Lung (tissue), 11 donors: ENCODE measurements at regions not wholly inside any gene's neighbourhood (a gene's known extent, or its start where the extent isn't known, plus 50 kb on each side); places are given as distances from the start of the nearest gene placed in this dataset.
A peak's percentile ranks its signal among the peaks of the same experiment; 100 is the strongest.

Experiments
- ATAC-seq: fragments of 200-7000 bp; cut with Tn5 transposase; one replicate; pipeline ENCODE4 v1.9.1; 2020; ENCODE audit warnings: moderate number of reproducible peaks; ENCODE audit not compliant: insufficient read depth, low FRiP score
- DNase-seq, 3 donors: peaks; one replicate each; pipeline ENCODE4 v3.0.0-alpha.2; 2013 to 2017
- H3K27ac ChIP-seq, 2 donors: one replicate each; pipeline ENCODE4 v1.5.1; 2013; ENCODE audit warnings: mild to moderate bottlenecking in 2 of 2, moderate library complexity in 2 of 2, control low read depth in 1 of 2, inconsistent platforms in 1 of 2, low read depth in 1 of 2, low read length in 1 of 2
- H3K27me3 ChIP-seq, 3 donors: one replicate each; pipeline ENCODE4 v1.5.1; 2013; ENCODE audit warnings: low read length in 2 of 3; ENCODE audit not compliant: control insufficient read depth in 3 of 3, insufficient read depth in 3 of 3
- H3K36me3 ChIP-seq, 4 donors: one replicate each; pipeline ENCODE4 v1.5.1; 2013; ENCODE audit warnings: low read length in 4 of 4, mild to moderate bottlenecking in 1 of 4, moderate library complexity in 1 of 4; ENCODE audit not compliant: control insufficient read depth in 4 of 4, insufficient read depth in 4 of 4
- H3K4me1 ChIP-seq, 5 donors: one replicate each; pipeline ENCODE4 v1.5.1; 2013; ENCODE audit warnings: low read length in 5 of 5, mild to moderate bottlenecking in 2 of 5, moderate library complexity in 1 of 5; ENCODE audit not compliant: control insufficient read depth in 5 of 5, insufficient read depth in 5 of 5
- H3K4me3 ChIP-seq: one replicate; pipeline ENCODE4 v1.5.1; 2013; ENCODE audit warnings: mild to moderate bottlenecking, control low read depth, moderate library complexity
- H3K9ac ChIP-seq, 2 donors: one replicate each; pipeline ENCODE4 v1.5.1; 2013; ENCODE audit warnings: low read length in 2 of 2, control low read depth in 1 of 2; ENCODE audit not compliant: insufficient read depth in 1 of 2
- H3K9me3 ChIP-seq, 4 donors: one replicate each; pipeline ENCODE4 v1.5.1; 2013; ENCODE audit warnings: low read length in 3 of 4, mild to moderate bottlenecking in 1 of 4, moderate library complexity in 1 of 4; ENCODE audit not compliant: control insufficient read depth in 4 of 4, insufficient read depth in 3 of 4
- WGBS, 2 donors: extraction: QIAGEN DNeasy Blood & Tissue Kit; methylation state at CpG; one replicate each; pipeline ENCODE4 v1.1.7; 2013; 5-methylcytosine and 5-hydroxymethylcytosine counted together
- TF ChIP-seq, protein P1 (sequence below): IDR thresholded peaks from 2 replicates; pipeline ENCODE4 v1.5.1; 2012; ENCODE audit warnings: mild to moderate bottlenecking; ENCODE audit errors: control extremely low read depth, extremely low read depth
- donor health status: control.
- donor health status: control.
- donor health status: Bipolar disorder and iron deficiency.
- donor health status: healthy.
- donor health status: DM: yes; HTN: yes; CAD: no.

- H3K27ac ChIP-seq, result no peak overlapping the region
- H3K27me3 ChIP-seq, result no peaks in the 10 kb centered on the region
- WGBS, 2 donors, result 73 to 81% methylated on average over 3 of the region's 3 CpGs
- DNase-seq (no peak), ATAC-seq (no peak)
- TF ChIP-seq, protein P1, sequence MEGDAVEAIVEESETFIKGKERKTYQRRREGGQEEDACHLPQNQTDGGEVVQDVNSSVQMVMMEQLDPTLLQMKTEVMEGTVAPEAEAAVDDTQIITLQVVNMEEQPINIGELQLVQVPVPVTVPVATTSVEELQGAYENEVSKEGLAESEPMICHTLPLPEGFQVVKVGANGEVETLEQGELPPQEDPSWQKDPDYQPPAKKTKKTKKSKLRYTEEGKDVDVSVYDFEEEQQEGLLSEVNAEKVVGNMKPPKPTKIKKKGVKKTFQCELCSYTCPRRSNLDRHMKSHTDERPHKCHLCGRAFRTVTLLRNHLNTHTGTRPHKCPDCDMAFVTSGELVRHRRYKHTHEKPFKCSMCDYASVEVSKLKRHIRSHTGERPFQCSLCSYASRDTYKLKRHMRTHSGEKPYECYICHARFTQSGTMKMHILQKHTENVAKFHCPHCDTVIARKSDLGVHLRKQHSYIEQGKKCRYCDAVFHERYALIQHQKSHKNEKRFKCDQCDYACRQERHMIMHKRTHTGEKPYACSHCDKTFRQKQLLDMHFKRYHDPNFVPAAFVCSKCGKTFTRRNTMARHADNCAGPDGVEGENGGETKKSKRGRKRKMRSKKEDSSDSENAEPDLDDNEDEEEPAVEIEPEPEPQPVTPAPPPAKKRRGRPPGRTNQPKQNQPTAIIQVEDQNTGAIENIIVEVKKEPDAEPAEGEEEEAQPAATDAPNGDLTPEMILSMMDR, result no peak
- peaks cover 0 to 2% (median 0%) of the 10 kb centered on the region in 4 donors for H3K9me3 ChIP-seq
- H3K4me3 ChIP-seq, result no peak overlapping the region
- no peaks in the 10 kb centered on the region for H3K4me1 ChIP-seq
- H3K36me3 ChIP-seq, result no peaks in the 10 kb centered on the region
- no peak overlapping the region for H3K9ac ChIP-seq
These were observed 125.8 kb downstream of the NTMT2 start for GRCh38 chr1:170271430-170272161.

DNA sequence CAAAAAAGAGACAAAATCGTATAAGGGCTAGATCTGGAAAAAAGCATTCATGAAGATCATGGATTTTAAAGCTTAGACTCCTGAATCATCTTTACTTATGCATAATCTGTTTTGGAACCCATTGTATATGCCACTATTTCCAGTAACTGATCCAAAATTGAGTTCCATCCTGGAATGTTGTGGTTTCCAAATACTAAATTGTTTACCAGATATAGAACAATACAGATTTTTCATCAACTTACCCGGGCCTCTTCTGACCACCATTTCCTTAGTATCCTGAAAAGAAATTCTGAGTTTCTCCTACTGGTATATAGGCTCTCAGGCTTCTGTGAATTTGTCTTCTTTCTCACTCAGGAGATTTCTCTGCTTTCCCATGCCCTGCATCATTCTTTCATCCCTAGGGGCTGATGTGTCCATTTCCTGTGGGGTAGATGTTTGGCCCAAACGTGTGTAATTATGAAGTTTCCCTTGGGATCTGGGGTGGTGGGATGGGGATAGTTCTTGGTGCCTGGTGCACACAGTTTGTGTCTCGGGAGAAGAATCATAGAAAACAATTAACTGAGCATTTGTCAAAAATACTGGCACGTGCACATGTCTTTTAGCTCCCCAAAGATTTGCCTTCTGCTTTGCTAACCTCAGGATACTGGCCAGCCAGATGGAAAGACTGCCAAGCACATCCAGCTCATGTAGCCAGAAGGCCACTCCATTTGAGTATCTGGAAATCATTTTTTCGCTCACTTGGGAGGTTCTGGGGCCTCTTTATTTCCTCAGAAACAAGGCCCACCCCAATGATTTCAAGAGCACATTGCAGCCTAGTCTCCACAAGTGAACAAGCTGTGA is 127.8 kb downstream of the NTMT2 start:
- H3K27me3 ChIP-seq, result no peaks in the 10 kb centered on the region
- no peaks in the 10 kb centered on the region for H3K4me1 ChIP-seq
- TF ChIP-seq, protein P1, result no peak
- H3K27ac ChIP-seq, result no peak overlapping the region
- H3K9me3 ChIP-seq, result peaks cover 0 to 2% (median 0%) of the 10 kb centered on the region in 4 donors
- no peak for ATAC-seq
- H3K36me3 ChIP-seq, result no peaks in the 10 kb centered on the region
- no peak for DNase-seq
- no peak overlapping the region for H3K4me3 ChIP-seq
- H3K9ac ChIP-seq, result no peak overlapping the region
- 65 to 75% methylated on average over 6 of the region's 6 CpGs for WGBS, 2 donors

GRCh38 chr1:170274131-170274501 is 128.4 kb downstream of the NTMT2 start:
- no peaks in the 10 kb centered on the region for H3K36me3 ChIP-seq
- ATAC-seq (no peak), DNase-seq (no peak)
- H3K4me3 ChIP-seq, result no peak overlapping the region
- no peaks in the 10 kb centered on the region for H3K27me3 ChIP-seq
- WGBS, 2 donors, result 75 to 87% methylated on average over 5 of the region's 5 CpGs
- H3K9me3 ChIP-seq, result peaks cover 0 to 2% (median 0%) of the 10 kb centered on the region in 4 donors
- H3K27ac ChIP-seq, result peak overlapping the region in 1 of 2 donors; percentile 23
- no peak overlapping the region for H3K9ac ChIP-seq
- TF ChIP-seq, protein P1, result no peak
- no peaks in the 10 kb centered on the region for H3K4me1 ChIP-seq
